K562 (cell line): ENCODE measurements at regions not wholly inside any gene's neighbourhood (a gene's known extent, or its start where the extent isn't known, plus 50 kb on each side); places are given as distances from the start of the nearest gene placed in this dataset.

Experiments
- EZH2 ChIP-seq: IDR thresholded peaks from 2 replicates; pipeline ENCODE4 v1.6.1; 2012; ENCODE audit warnings: low read depth, mild to moderate bottlenecking, inconsistent platforms, low read length, borderline replicate concordance
- HDAC6 ChIP-seq: IDR thresholded peaks from 2 replicates; pipeline ENCODE4 v1.6.1; 2012; ENCODE audit warnings: low read depth, mild to moderate bottlenecking, control low read depth, inconsistent platforms, low read length, moderate library complexity
- NRF1 ChIP-seq, 2 experiments: fragments of 450-650 bp; IDR thresholded peaks in 1 of 2; conservative IDR thresholded peaks in 1 of 2; 2 replicates each; pipeline ENCODE4 v1.6.1; 2014; ENCODE audit warnings: mild to moderate bottlenecking in 2 of 2
- POLR2A ChIP-seq: fragments of 450-650 bp; conservative IDR thresholded peaks from 2 replicates; pipeline ENCODE4 v1.6.1; 2016
- RB1 ChIP-seq: fragments of 450-650 bp; IDR thresholded peaks from 2 replicates; pipeline ENCODE4 v1.6.1; 2017; ENCODE audit warnings: low read depth, mild to moderate bottlenecking
- TF ChIP-seq, protein P1 (sequence below), 3 experiments: IDR thresholded peaks in 2 of 3; conservative IDR thresholded peaks in 1 of 3; 2 replicates each; pipeline ENCODE4 v1.5.1; 2011 to 2012; ENCODE audit warnings: low read length in 3 of 3, mild to moderate bottlenecking in 3 of 3, control low read depth in 2 of 3, improper control_type of control experiment in 1 of 3, inconsistent platforms in 1 of 3, low read depth in 1 of 3, mixed read lengths in 1 of 3, moderate library complexity in 1 of 3; ENCODE audit not compliant: insufficient read depth in 2 of 3
- TF ChIP-seq, protein P2 (sequence below): IDR thresholded peaks from 3 replicates; pipeline ENCODE4 v1.6.1; 2011; ENCODE audit warnings: borderline replicate concordance, mild to moderate bottlenecking; ENCODE audit not compliant: insufficient read length, insufficient read depth
- TF ChIP-seq, protein P3 (sequence below): sonication (generic); formaldehyde crosslinking; IDR thresholded peaks from 2 replicates; pipeline ENCODE4 v1.8.1; 2022; ENCODE audit warnings: missing genetic modification reagents

DNA sequence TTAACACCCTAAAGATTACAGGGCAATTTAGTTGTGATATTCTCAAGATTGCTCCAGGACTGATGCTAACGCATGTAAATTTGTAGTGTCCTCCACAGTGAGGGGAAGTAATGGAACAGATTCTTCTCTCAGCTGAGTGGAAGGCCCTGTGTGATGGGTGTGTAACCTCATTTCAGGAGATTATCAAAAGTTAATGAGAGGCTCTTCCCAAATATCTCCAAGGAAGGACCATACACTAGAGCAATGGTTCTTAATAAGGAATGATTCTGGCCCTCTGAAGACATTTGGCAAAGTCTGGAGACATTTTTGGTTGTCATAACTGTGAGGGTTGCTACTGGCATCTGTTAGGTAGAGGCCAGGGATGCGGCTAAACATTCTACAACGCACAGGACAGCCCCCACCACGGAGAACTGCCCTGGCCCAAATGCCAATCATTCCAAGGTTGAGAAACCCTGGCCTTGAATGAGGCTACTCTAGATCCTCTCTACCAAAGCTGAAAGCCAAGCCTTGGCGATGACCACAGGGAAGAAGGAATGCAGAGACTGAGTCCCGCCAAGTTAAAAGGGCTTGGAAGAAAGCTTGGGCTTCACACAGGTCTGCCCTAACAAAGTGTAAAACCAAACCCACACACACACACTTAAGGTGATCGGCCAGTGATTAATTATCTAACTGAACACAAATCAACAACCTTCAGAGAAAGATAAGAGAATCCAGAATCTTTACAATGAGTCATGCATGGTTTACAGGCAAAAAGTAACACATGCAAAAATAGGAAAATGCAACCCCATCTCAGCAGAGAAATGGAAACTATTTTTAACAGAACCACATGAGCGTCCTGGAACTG lies 135.8 kb downstream of the SYF2 start:
- TF ChIP-seq HDAC6 (no peak), RB1 (no peak), POLR2A (no peak), EZH2 (no peak), NRF1 (conservative IDR thresholded peaks at IDR 0.05 in 1 of 2, IDR thresholded peaks at IDR 0.05 in 1 of 2) (no peak)
- TF ChIP-seq, protein P1, sequence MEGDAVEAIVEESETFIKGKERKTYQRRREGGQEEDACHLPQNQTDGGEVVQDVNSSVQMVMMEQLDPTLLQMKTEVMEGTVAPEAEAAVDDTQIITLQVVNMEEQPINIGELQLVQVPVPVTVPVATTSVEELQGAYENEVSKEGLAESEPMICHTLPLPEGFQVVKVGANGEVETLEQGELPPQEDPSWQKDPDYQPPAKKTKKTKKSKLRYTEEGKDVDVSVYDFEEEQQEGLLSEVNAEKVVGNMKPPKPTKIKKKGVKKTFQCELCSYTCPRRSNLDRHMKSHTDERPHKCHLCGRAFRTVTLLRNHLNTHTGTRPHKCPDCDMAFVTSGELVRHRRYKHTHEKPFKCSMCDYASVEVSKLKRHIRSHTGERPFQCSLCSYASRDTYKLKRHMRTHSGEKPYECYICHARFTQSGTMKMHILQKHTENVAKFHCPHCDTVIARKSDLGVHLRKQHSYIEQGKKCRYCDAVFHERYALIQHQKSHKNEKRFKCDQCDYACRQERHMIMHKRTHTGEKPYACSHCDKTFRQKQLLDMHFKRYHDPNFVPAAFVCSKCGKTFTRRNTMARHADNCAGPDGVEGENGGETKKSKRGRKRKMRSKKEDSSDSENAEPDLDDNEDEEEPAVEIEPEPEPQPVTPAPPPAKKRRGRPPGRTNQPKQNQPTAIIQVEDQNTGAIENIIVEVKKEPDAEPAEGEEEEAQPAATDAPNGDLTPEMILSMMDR (IDR thresholded peaks at IDR 0.05 in 2 of 3, conservative IDR thresholded peaks at IDR 0.05 in 1 of 3; ENCODE audit: insufficient read depth in 2 of 3, low read depth in 1 of 3, low read length in 3 of 3) = no peak
- TF ChIP-seq, protein P2, sequence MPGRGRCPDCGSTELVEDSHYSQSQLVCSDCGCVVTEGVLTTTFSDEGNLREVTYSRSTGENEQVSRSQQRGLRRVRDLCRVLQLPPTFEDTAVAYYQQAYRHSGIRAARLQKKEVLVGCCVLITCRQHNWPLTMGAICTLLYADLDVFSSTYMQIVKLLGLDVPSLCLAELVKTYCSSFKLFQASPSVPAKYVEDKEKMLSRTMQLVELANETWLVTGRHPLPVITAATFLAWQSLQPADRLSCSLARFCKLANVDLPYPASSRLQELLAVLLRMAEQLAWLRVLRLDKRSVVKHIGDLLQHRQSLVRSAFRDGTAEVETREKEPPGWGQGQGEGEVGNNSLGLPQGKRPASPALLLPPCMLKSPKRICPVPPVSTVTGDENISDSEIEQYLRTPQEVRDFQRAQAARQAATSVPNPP = no peak
- TF ChIP-seq, protein P3, sequence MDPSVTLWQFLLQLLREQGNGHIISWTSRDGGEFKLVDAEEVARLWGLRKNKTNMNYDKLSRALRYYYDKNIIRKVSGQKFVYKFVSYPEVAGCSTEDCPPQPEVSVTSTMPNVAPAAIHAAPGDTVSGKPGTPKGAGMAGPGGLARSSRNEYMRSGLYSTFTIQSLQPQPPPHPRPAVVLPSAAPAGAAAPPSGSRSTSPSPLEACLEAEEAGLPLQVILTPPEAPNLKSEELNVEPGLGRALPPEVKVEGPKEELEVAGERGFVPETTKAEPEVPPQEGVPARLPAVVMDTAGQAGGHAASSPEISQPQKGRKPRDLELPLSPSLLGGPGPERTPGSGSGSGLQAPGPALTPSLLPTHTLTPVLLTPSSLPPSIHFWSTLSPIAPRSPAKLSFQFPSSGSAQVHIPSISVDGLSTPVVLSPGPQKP = no peak
